HG03045 (cell line): ENCODE measurements at regions not wholly inside any gene's neighbourhood (a gene's known extent, or its start where the extent isn't known, plus 50 kb on each side); places are given as distances from the start of the nearest gene placed in this dataset.
"Not testable (repeated sequence)": the region's sequence is repeated elsewhere in the genome, so short reads cannot be mapped to it uniquely, and the experiment has no call there.

Source experiments
- ATAC-seq: cut with Tn5 transposase; IDR thresholded peaks from one replicate; pipeline ENCODE4 v1.9.1; 2021; ENCODE audit warnings: mild to moderate bottlenecking, moderate library complexity; ENCODE audit not compliant: unreplicated experiment

- ATAC-seq, result no peak
Observed at GRCh38 chr4:159632031-159632430, 529.2 kb downstream of the RAPGEF2 start.

GRCh38 chr4:159639671-159640323 is 536.9 kb downstream of the RAPGEF2 start:
- ATAC-seq, result no peak

GRCh38 chr4:159649237-159649636 is 546.4 kb downstream of the RAPGEF2 start:
- ATAC-seq, result no peak

GRCh38 chr4:159652871-159653270 is 550.0 kb downstream of the RAPGEF2 start:
- no peak for ATAC-seq

- ATAC-seq, result no peak
Observed at GRCh38 chr4:159655547-159655946, 552.7 kb downstream of the RAPGEF2 start.

- ATAC-seq, result no peak
Observed at GRCh38 chr4:159669094-159669493, 566.2 kb downstream of the RAPGEF2 start.

- ATAC-seq, result no peak
Observed at GRCh38 chr4:159673221-159673620, 570.3 kb downstream of the RAPGEF2 start.

GRCh38 chr4:159674241-159674640 is 571.4 kb downstream of the RAPGEF2 start:
- no peak for ATAC-seq

- no peak for ATAC-seq
Observed at GRCh38 chr4:159677521-159677920, 574.6 kb downstream of the RAPGEF2 start.

GRCh38 chr4:159682996-159683395 is 580.1 kb downstream of the RAPGEF2 start:
- ATAC-seq, result no peak

- no peak for ATAC-seq
Observed at GRCh38 chr4:159684061-159684460, 581.2 kb downstream of the RAPGEF2 start.

GRCh38 chr4:159685340-159686092 is 582.6 kb downstream of the RAPGEF2 start:
- ATAC-seq, result no peak

GRCh38 chr4:159689526-159689925 is 586.6 kb downstream of the RAPGEF2 start:
- no peak for ATAC-seq

GRCh38 chr4:159697322-159698283 is 594.7 kb downstream of the RAPGEF2 start:
- no peak for ATAC-seq

- no peak for ATAC-seq
Observed at GRCh38 chr4:159698336-159698735, 595.5 kb downstream of the RAPGEF2 start.

GRCh38 chr4:159702200-159702599 is 599.3 kb downstream of the RAPGEF2 start:
- ATAC-seq, result no peak

- ATAC-seq, result no peak
Observed at GRCh38 chr4:159705334-159705733, 602.5 kb downstream of the RAPGEF2 start.

- no peak for ATAC-seq
Observed at GRCh38 chr4:159706704-159707103, 603.8 kb downstream of the RAPGEF2 start.

- ATAC-seq, result not testable (repeated sequence)
Observed at GRCh38 chr4:159715180-159715579, 612.3 kb downstream of the RAPGEF2 start.

GRCh38 chr4:159719531-159719930 is 616.7 kb downstream of the RAPGEF2 start:
- no peak for ATAC-seq

GRCh38 chr4:159722052-159722451 is 619.2 kb downstream of the RAPGEF2 start:
- ATAC-seq, result no peak
